SU-DHL-6 (cell line): ENCODE measurements at regions not wholly inside any gene's neighbourhood (a gene's known extent, or its start where the extent isn't known, plus 50 kb on each side); places are given as distances from the start of the nearest gene placed in this dataset.

Source experiments
- EZH2phosphoT487 ChIP-seq: fragments of 200-600 bp; sonication (generic), shearing (Covaris generic); conservative IDR thresholded peaks from 2 replicates; pipeline ENCODE4 v1.6.1; 2018; ENCODE audit warnings: mild to moderate bottlenecking, antibody characterized with exemption, low read length, moderate library complexity, mixed read lengths
- TF ChIP-seq, protein P1 (sequence below): fragments of 200-600 bp; sonication (generic); IDR thresholded peaks from one replicate; pipeline ENCODE4 v1.5.1; 2017; ENCODE audit warnings: antibody characterized with exemption, mild to moderate bottlenecking, low read length, moderate library complexity; ENCODE audit not compliant: insufficient read depth, poor library complexity, severe bottlenecking

DNA sequence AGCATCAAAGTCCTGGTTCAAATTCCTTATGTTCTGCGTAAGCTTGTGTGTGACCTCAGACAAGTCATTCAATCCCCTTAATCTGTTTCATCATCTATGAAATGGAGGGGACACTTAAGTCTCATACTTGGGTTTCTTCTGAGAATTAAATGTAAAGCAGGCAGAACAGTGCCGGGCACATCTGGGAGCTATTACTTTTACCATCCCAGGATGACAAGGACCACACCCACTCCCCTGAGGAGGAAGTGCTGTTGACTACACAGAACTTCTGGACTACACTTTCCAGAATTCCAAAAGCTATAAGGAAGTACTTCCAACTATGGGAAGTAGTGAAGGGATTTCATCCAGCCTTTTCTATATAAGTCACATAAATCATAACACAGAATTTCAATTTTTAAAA is 294.9 kb downstream of the IPMK start:
- TF ChIP-seq, protein P1, sequence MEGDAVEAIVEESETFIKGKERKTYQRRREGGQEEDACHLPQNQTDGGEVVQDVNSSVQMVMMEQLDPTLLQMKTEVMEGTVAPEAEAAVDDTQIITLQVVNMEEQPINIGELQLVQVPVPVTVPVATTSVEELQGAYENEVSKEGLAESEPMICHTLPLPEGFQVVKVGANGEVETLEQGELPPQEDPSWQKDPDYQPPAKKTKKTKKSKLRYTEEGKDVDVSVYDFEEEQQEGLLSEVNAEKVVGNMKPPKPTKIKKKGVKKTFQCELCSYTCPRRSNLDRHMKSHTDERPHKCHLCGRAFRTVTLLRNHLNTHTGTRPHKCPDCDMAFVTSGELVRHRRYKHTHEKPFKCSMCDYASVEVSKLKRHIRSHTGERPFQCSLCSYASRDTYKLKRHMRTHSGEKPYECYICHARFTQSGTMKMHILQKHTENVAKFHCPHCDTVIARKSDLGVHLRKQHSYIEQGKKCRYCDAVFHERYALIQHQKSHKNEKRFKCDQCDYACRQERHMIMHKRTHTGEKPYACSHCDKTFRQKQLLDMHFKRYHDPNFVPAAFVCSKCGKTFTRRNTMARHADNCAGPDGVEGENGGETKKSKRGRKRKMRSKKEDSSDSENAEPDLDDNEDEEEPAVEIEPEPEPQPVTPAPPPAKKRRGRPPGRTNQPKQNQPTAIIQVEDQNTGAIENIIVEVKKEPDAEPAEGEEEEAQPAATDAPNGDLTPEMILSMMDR: no peak
- TF ChIP-seq EZH2phosphoT487: no peak
